Nephron progenitor cell (in vitro differentiated cells): ENCODE measurements at regions not wholly inside any gene's neighbourhood (a gene's known extent, or its start where the extent isn't known, plus 50 kb on each side); places are given as distances from the start of the nearest gene placed in this dataset.

Experiments
- DNase-seq: peaks from one replicate; pipeline ENCODE4 v3.0.0; 2021
- H3K27ac Mint-ChIP-seq: 2 replicates; pipeline ENCODE4 v1.8.0; 2021; ENCODE audit warnings: mild to moderate bottlenecking, moderate library complexity, mixed read lengths
- H3K27me3 Mint-ChIP-seq: 2 replicates; pipeline ENCODE4 v1.8.0; 2021; ENCODE audit warnings: mild to moderate bottlenecking, low read depth, mixed read lengths; ENCODE audit not compliant: poor library complexity
- H3K36me3 Mint-ChIP-seq: 2 replicates; pipeline ENCODE4 v1.8.0; 2021; ENCODE audit warnings: low read depth, mixed read lengths
- H3K4me1 Mint-ChIP-seq: 2 replicates; pipeline ENCODE4 v1.8.0; 2021; ENCODE audit warnings: mixed read lengths
- H3K4me3 Mint-ChIP-seq: 2 replicates; pipeline ENCODE4 v1.8.0; 2021; ENCODE audit warnings: mild to moderate bottlenecking, moderate library complexity, mixed read lengths
- H3K9me3 Mint-ChIP-seq: 2 replicates; pipeline ENCODE4 v1.8.0; 2021; ENCODE audit warnings: mild to moderate bottlenecking, moderate library complexity, mixed read lengths
- CTCF ChIP-seq: fragments of 200-600 bp; sonication (generic); IDR thresholded peaks from 2 replicates; pipeline ENCODE4 v1.5.0; 2021; ENCODE audit warnings: antibody characterized with exemption

- no peak overlapping the region for H3K4me3 Mint-ChIP-seq
- no peak for TF ChIP-seq CTCF
- H3K27me3 Mint-ChIP-seq: peaks cover 9% of the 10 kb centered on the region
- no peaks in the 10 kb centered on the region for H3K4me1 Mint-ChIP-seq
- no peak overlapping the region for H3K27ac Mint-ChIP-seq
- no peak for DNase-seq
- no peaks in the 10 kb centered on the region for H3K36me3 Mint-ChIP-seq
- peaks cover 13% of the 10 kb centered on the region for H3K9me3 Mint-ChIP-seq
Measured at GRCh38 chr5:174291162-174291561, 245.7 kb downstream of the NSG2 start.

GRCh38 chr5:174292348-174292747 is 246.8 kb downstream of the NSG2 start:
- no peak overlapping the region for H3K4me3 Mint-ChIP-seq
- H3K27ac Mint-ChIP-seq: no peak overlapping the region
- peaks cover 5% of the 10 kb centered on the region for H3K27me3 Mint-ChIP-seq
- no peak for DNase-seq
- TF ChIP-seq CTCF: no peak
- peaks cover 14% of the 10 kb centered on the region for H3K9me3 Mint-ChIP-seq
- no peaks in the 10 kb centered on the region for H3K36me3 Mint-ChIP-seq
- H3K4me1 Mint-ChIP-seq: no peaks in the 10 kb centered on the region

GRCh38 chr5:174293006-174293405 is 247.5 kb downstream of the NSG2 start:
- H3K9me3 Mint-ChIP-seq: peaks cover 21% of the 10 kb centered on the region
- H3K36me3 Mint-ChIP-seq: no peaks in the 10 kb centered on the region
- peaks cover 5% of the 10 kb centered on the region for H3K27me3 Mint-ChIP-seq
- no peak for TF ChIP-seq CTCF
- DNase-seq: no peak
- H3K4me3 Mint-ChIP-seq: no peak overlapping the region
- H3K4me1 Mint-ChIP-seq: no peaks in the 10 kb centered on the region
- no peak overlapping the region for H3K27ac Mint-ChIP-seq

- no peak overlapping the region for H3K27ac Mint-ChIP-seq
- no peak for TF ChIP-seq CTCF
- H3K4me3 Mint-ChIP-seq: no peak overlapping the region
- DNase-seq: no peak
- peaks cover 5% of the 10 kb centered on the region for H3K27me3 Mint-ChIP-seq
- H3K36me3 Mint-ChIP-seq: no peaks in the 10 kb centered on the region
- peaks cover 25% of the 10 kb centered on the region for H3K9me3 Mint-ChIP-seq
- no peaks in the 10 kb centered on the region for H3K4me1 Mint-ChIP-seq
Measured at GRCh38 chr5:174293481-174293880, 248.0 kb downstream of the NSG2 start.

- Mint-ChIP-seq H3K27me3 (peaks cover 5% of the 10 kb centered on the region), H3K36me3 (no peaks in the 10 kb centered on the region), H3K4me1 (no peaks in the 10 kb centered on the region), H3K9me3 (peaks cover 26% of the 10 kb centered on the region), H3K27ac (no peak overlapping the region), H3K4me3 (no peak overlapping the region)
- no peak for DNase-seq
- no peak for TF ChIP-seq CTCF
Measured at GRCh38 chr5:174294891-174295620, 249.6 kb downstream of the NSG2 start.
